Loucy (cell line): ENCODE measurements at regions not wholly inside any gene's neighbourhood (a gene's known extent, or its start where the extent isn't known, plus 50 kb on each side); places are given as distances from the start of the nearest gene placed in this dataset.

ENCODE experiments used
- H2AFZ ChIP-seq: fragments of 200-600 bp; sonication (generic); 2 replicates; pipeline ENCODE4 v1.6.0; 2016; ENCODE audit warnings: antibody characterized with exemption, mild to moderate bottlenecking, low read length, moderate library complexity
- H3F3A ChIP-seq: fragments of 200-600 bp; 2 replicates; pipeline ENCODE4 v1.6.0; 2016; ENCODE audit warnings: antibody characterized with exemption, low read depth, mild to moderate bottlenecking
- H3K27me3 ChIP-seq: fragments of 200-600 bp; sonication (generic); 2 replicates; pipeline ENCODE4 v1.6.1; 2014; ENCODE audit warnings: low read length, mild to moderate bottlenecking; ENCODE audit not compliant: insufficient read depth, poor library complexity, severe bottlenecking
- H3K36me3 ChIP-seq: fragments of 200-600 bp; sonication (generic); 2 replicates; pipeline ENCODE4 v1.6.1; 2016; ENCODE audit warnings: low read length; ENCODE audit not compliant: insufficient read depth
- H3K4me1 ChIP-seq: fragments of 200-600 bp; sonication (generic); 2 replicates; pipeline ENCODE4 v1.5.1; 2014; ENCODE audit warnings: low read length, mild to moderate bottlenecking; ENCODE audit not compliant: insufficient read depth, poor library complexity, severe bottlenecking
- H3K4me2 ChIP-seq: fragments of 200-600 bp; sonication (generic); 2 replicates; pipeline ENCODE4 v1.6.0; 2014; ENCODE audit warnings: antibody characterized with exemption, low read length, low read depth, mild to moderate bottlenecking; ENCODE audit not compliant: poor library complexity, severe bottlenecking
- H3K4me3 ChIP-seq: fragments of 200-600 bp; sonication (generic); 2 replicates; pipeline ENCODE4 v1.5.1; 2014; ENCODE audit warnings: low read length, mild to moderate bottlenecking, mixed read lengths; ENCODE audit not compliant: poor library complexity, severe bottlenecking
- H3K79me2 ChIP-seq: fragments of 200-600 bp; sonication (generic); 2 replicates; pipeline ENCODE4 v1.6.1; 2014; ENCODE audit warnings: low read length; ENCODE audit not compliant: insufficient read depth
- H3K9ac ChIP-seq: fragments of 200-600 bp; sonication (generic); 2 replicates; pipeline ENCODE4 v1.6.0; 2014; ENCODE audit warnings: mild to moderate bottlenecking, low read depth, low read length, moderate library complexity; ENCODE audit not compliant: poor library complexity, severe bottlenecking
- H3K9me2 ChIP-seq: fragments of 200-600 bp; sonication (generic); replicated peaks from 2 replicates; pipeline ENCODE4 v1.6.1; 2016; ENCODE audit warnings: low read depth, low read length, mixed read lengths
- H3K9me3 ChIP-seq: fragments of 200-600 bp; sonication (generic); 2 replicates; pipeline ENCODE4 v1.6.1; 2014; ENCODE audit warnings: mild to moderate bottlenecking, antibody characterized with exemption, low read length, low read depth; ENCODE audit not compliant: insufficient read depth
- H4K20me1 ChIP-seq: fragments of 200-600 bp; sonication (generic); 2 replicates; pipeline ENCODE4 v1.6.0; 2014; ENCODE audit warnings: antibody characterized with exemption, low read length, mild to moderate bottlenecking; ENCODE audit not compliant: insufficient read depth, poor library complexity, severe bottlenecking
- CTCF ChIP-seq: fragments of 200-600 bp; sonication (generic); conservative IDR thresholded peaks from 2 replicates; pipeline ENCODE4 v1.5.1; 2014; ENCODE audit warnings: mild to moderate bottlenecking, antibody characterized with exemption, low read length
- EZH2phosphoT487 ChIP-seq: fragments of 200-600 bp; IDR thresholded peaks from 2 replicates; pipeline ENCODE4 v1.6.1; 2018; ENCODE audit warnings: antibody characterized with exemption, mild to moderate bottlenecking, moderate library complexity, borderline replicate concordance

- H2AFZ ChIP-seq: no peak overlapping the region
These were observed 120.3 kb upstream of the FTMT start for GRCh38 chr5:121731377-121731776.

DNA sequence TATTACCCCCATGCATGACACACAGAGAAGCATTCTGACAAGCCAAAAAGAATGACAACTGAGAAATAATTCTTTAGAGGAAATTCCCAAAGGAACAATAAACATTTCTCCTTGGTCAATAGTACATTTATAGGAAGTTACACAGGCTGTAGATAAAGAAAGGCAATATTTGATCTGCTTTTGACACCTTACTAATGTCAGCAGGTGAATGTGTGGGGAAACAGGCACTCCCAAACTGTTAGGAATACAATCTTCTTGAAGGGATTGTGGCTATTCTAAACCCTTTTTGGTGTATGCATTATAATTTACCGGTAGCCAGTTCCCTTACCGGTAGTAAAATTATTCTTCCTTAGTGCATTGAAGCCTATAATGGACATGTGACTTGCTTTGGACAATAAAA, 116.1 kb upstream of the FTMT start:
- TF ChIP-seq CTCF (no peak), EZH2phosphoT487 (no peak)
- Histone ChIP-seq H3K9me2 (no peaks in the 10 kb centered on the region), H3K4me1 (no peaks in the 10 kb centered on the region)

More at GRCh38 chr5:121731377-121731776, 120.3 kb upstream of the FTMT start:
- TF ChIP-seq CTCF (no peak), EZH2phosphoT487 (no peak)
- H3K27me3 ChIP-seq: no peaks in the 10 kb centered on the region
- H3F3A ChIP-seq: no peaks in the 10 kb centered on the region
- no peak overlapping the region for H3K4me2 ChIP-seq
- no peak overlapping the region for H3K9ac ChIP-seq
- H3K4me1 ChIP-seq: no peaks in the 10 kb centered on the region
- no peaks in the 10 kb centered on the region for H3K79me2 ChIP-seq
- H3K4me3 ChIP-seq: no peak overlapping the region
- no peaks in the 10 kb centered on the region for H3K9me3 ChIP-seq
- H3K9me2 ChIP-seq: no peaks in the 10 kb centered on the region
- no peaks in the 10 kb centered on the region for H4K20me1 ChIP-seq
- no peaks in the 10 kb centered on the region for H3K36me3 ChIP-seq

GRCh38 chr5:121737120-121737519, 114.6 kb upstream of the FTMT start:
- no peaks in the 10 kb centered on the region for H4K20me1 ChIP-seq
- no peaks in the 10 kb centered on the region for H3F3A ChIP-seq
- TF ChIP-seq CTCF: no peak
- TF ChIP-seq EZH2phosphoT487: no peak
- H3K36me3 ChIP-seq: no peaks in the 10 kb centered on the region
- no peak overlapping the region for H2AFZ ChIP-seq
- H3K9ac ChIP-seq: no peak overlapping the region
- H3K79me2 ChIP-seq: no peaks in the 10 kb centered on the region
- H3K4me2 ChIP-seq: no peak overlapping the region
- H3K4me1 ChIP-seq: no peaks in the 10 kb centered on the region
- no peak overlapping the region for H3K4me3 ChIP-seq
- H3K9me2 ChIP-seq: no peaks in the 10 kb centered on the region
- no peaks in the 10 kb centered on the region for H3K9me3 ChIP-seq
- no peaks in the 10 kb centered on the region for H3K27me3 ChIP-seq

More for the DNA sequence above, 116.1 kb upstream of the FTMT start:
- H3K27me3 ChIP-seq: no peaks in the 10 kb centered on the region
- H3K4me3 ChIP-seq: no peak overlapping the region
- H3K9ac ChIP-seq: no peak overlapping the region
- no peaks in the 10 kb centered on the region for H3F3A ChIP-seq
- no peaks in the 10 kb centered on the region for H3K9me3 ChIP-seq
- H2AFZ ChIP-seq: no peak overlapping the region
- no peaks in the 10 kb centered on the region for H4K20me1 ChIP-seq
- no peaks in the 10 kb centered on the region for H3K36me3 ChIP-seq
- no peaks in the 10 kb centered on the region for H3K79me2 ChIP-seq
- no peak overlapping the region for H3K4me2 ChIP-seq
